ENCODE measurements at regions not wholly inside any gene's neighbourhood (a gene's known extent, or its start where the extent isn't known, plus 50 kb on each side); places are given as distances from the start of the nearest gene placed in this dataset.

- Histone ChIP-seq H3K4me1 (ENCODE audit: control insufficient read depth, extremely low read depth, insufficient read depth, low read length) (no peaks in the 10 kb centered on the region), H2AFZ (ENCODE audit: low read depth, low read length) (no peak overlapping the region), H3K9me1 (replicated peaks; ENCODE audit: control insufficient read depth, extremely low read depth, insufficient read depth, low read length) (no peaks in the 10 kb centered on the region), H3K27ac (ENCODE audit: insufficient read depth, low read depth, low read length) (no peak overlapping the region), H3K4me2 (ENCODE audit: insufficient read depth, low read length) (no peak overlapping the region), H3K27me3 (ENCODE audit: control insufficient read depth in 2 of 2, insufficient read depth in 2 of 2, low read length in 2 of 2) (no peaks in the 10 kb centered on the region), H3K9me3 (replicated peaks; ENCODE audit: control insufficient read depth, insufficient read depth, low read length) (peaks cover 4% of the 10 kb centered on the region), H3K9ac (replicated peaks; ENCODE audit: extremely low read depth, insufficient read depth, low read length) (no peak overlapping the region), H3K36me3 (ENCODE audit: control insufficient read depth in 2 of 2, extremely low read depth in 1 of 2, insufficient read depth in 2 of 2, low read length in 2 of 2) (no peaks in the 10 kb centered on the region), H3K4me3 (replicated peaks in 1 of 3; ENCODE audit: insufficient read depth in 1 of 3, low read depth in 1 of 3, low read length in 3 of 3) (no peak overlapping the region), H4K20me1 (replicated peaks; ENCODE audit: control insufficient read depth, extremely low read depth, insufficient read depth, low read length) (no peaks in the 10 kb centered on the region), H3K79me2 (ENCODE audit: control insufficient read depth, insufficient read depth, low read length) (no peaks in the 10 kb centered on the region)
- dilution Hi-C loops (cut with MboI; ENCODE audit: extremely low pct_ligation_motif_present, low sequenced_read_pairs), result no loop called here
- BruUV-seq (replicated peaks), result no TSS peak
- FAIRE-seq, result no peak
- no peak for DNase-seq (ENCODE audit: low read depth, low spot score)
- POLR2A ChIA-PET, result no interaction called here
- TF ChIP-seq POLR2AphosphoS5 (IDR thresholded peaks at IDR 0.05; ENCODE audit: insufficient read depth, low read depth, low read length) (no peak), MYC (IDR thresholded peaks at IDR 0.05; ENCODE audit: low read depth, low read length) (no peak), CTCF (IDR thresholded peaks at IDR 0.05; ENCODE audit: extremely low read depth in 1 of 2, insufficient read depth in 1 of 2, low read depth in 1 of 2, low read length in 2 of 2) (no peak), GATA2 (IDR thresholded peaks at IDR 0.05; ENCODE audit: insufficient read depth, insufficient read length, low read depth, low read length) (no peak), JUN (IDR thresholded peaks at IDR 0.05; ENCODE audit: borderline replicate concordance, insufficient read depth, insufficient read length, low read depth) (no peak), EZH2 (IDR thresholded peaks at IDR 0.05; ENCODE audit: borderline replicate concordance, low read depth, low read length, severe bottlenecking) (no peak), FOS (IDR thresholded peaks at IDR 0.05; ENCODE audit: borderline replicate concordance, insufficient read depth, low read length) (no peak), POLR2A (IDR thresholded peaks at IDR 0.05; ENCODE audit: low read depth, low read length) (no peak)
- TF ChIP-seq, protein P1, sequence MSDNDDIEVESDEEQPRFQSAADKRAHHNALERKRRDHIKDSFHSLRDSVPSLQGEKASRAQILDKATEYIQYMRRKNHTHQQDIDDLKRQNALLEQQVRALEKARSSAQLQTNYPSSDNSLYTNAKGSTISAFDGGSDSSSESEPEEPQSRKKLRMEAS (IDR thresholded peaks at IDR 0.05; ENCODE audit: insufficient read depth, insufficient read length), result no peak
- CTCF ChIA-PET, result no interaction called here
- intact Hi-C loops (cut with micrococcal nuclease), result no loop called here
Measured at GRCh38 chr17:71380535-71380934, 740.3 kb upstream of the SOX9 start.

Measured in endothelial cell of umbilical vein (primary cell).